Suppressor macrophage (primary cell): ENCODE measurements at regions not wholly inside any gene's neighbourhood (a gene's known extent, or its start where the extent isn't known, plus 50 kb on each side); places are given as distances from the start of the nearest gene placed in this dataset.

Experiments
- DNase-seq, 4 experiments: peaks; one replicate each; pipeline ENCODE4 v3.0.0-alpha.2; 2020 to 2022

- DNase-seq = peak in 2 of 4 experiments; percentile 2 to 28
Measured at GRCh38 chr12:87320724-87321123, 708.5 kb downstream of the C12orf50 start.

GRCh38 chr12:87317302-87317701, 711.9 kb downstream of the C12orf50 start:
- DNase-seq = no peak

- DNase-seq = peak in 2 of 4 experiments; percentile 17 to 65
Measured at GRCh38 chr12:87311206-87311605, 718.0 kb downstream of the C12orf50 start.

- peak in 1 of 4 experiments; percentile 37 for DNase-seq
Measured at GRCh38 chr12:87310126-87310525, 719.1 kb downstream of the C12orf50 start.

GRCh38 chr12:87305481-87305880, 723.7 kb downstream of the C12orf50 start:
- DNase-seq = no peak

- no peak for DNase-seq
Measured at GRCh38 chr12:87304406-87304805, 724.8 kb downstream of the C12orf50 start.

GRCh38 chr12:87303396-87304012, 725.7 kb downstream of the C12orf50 start:
- DNase-seq = no peak

GRCh38 chr12:87302126-87302745, 727.0 kb downstream of the C12orf50 start:
- DNase-seq = no peak

GRCh38 chr12:87290505-87290904, 738.7 kb downstream of the C12orf50 start:
- no peak for DNase-seq

GRCh38 chr12:87283886-87284285, 745.3 kb downstream of the C12orf50 start:
- no peak for DNase-seq

GRCh38 chr12:87283111-87283510, 746.1 kb downstream of the C12orf50 start:
- no peak for DNase-seq

- no peak for DNase-seq
Measured at GRCh38 chr12:87280893-87281292, 748.3 kb downstream of the C12orf50 start.

- DNase-seq = peak in 2 of 4 experiments; percentile 3 to 22
Measured at GRCh38 chr12:87280356-87280755, 748.8 kb downstream of the C12orf50 start.

GRCh38 chr12:87274594-87275245, 754.5 kb downstream of the C12orf50 start:
- DNase-seq = peak in 3 of 4 experiments; percentile 1 to 37 (median 6)

GRCh38 chr12:87272851-87273250, 756.4 kb downstream of the C12orf50 start:
- no peak for DNase-seq

- DNase-seq = no peak
Measured at GRCh38 chr12:87270919-87271318, 758.3 kb downstream of the C12orf50 start.

- DNase-seq = no peak
Measured at GRCh38 chr12:87266305-87266704, 762.9 kb downstream of the C12orf50 start.

- DNase-seq = no peak
Measured at GRCh38 chr12:87259391-87259790, 769.8 kb downstream of the C12orf50 start.

- DNase-seq = no peak
Measured at GRCh38 chr12:87254381-87255030, 774.7 kb downstream of the C12orf50 start.

- DNase-seq = no peak
Measured at GRCh38 chr12:87253157-87253556, 776.0 kb downstream of the C12orf50 start.

- no peak for DNase-seq
Measured at GRCh38 chr12:87246726-87247125, 782.5 kb downstream of the C12orf50 start.

- DNase-seq = no peak
Measured at GRCh38 chr12:87238466-87238865, 790.7 kb downstream of the C12orf50 start.

GRCh38 chr12:87234898-87235297, 794.3 kb downstream of the C12orf50 start:
- DNase-seq = no peak
